A549 (cell line): ENCODE measurements at regions not wholly inside any gene's neighbourhood (a gene's known extent, or its start where the extent isn't known, plus 50 kb on each side); places are given as distances from the start of the nearest gene placed in this dataset.

ENCODE experiments used
- ATAC-seq, 2 experiments: fragments of 200-7000 bp in 1 of 2; fragments of >200 bp in 1 of 2; cut with Nextera tagmentation in 1 of 2; cut with Tn5 transposase in 1 of 2; 3 replicates each; pipeline versions ENCODE4 v1.8.0 to v1.9.1; 2018 to 2020; ENCODE audit warnings: mild to moderate bottlenecking in 1 of 2, moderate library complexity in 1 of 2
- CTCF ChIA-PET: fragments of 300-600 bp; sonication (Branson Sonifier 250); formaldehyde crosslinking; extraction: SDS; loops from one replicate; lab custom pipeline; 2021; ENCODE audit warnings: antibody characterized with exemption, inconsistent platforms; lab: Yijun Ruan, JAX
- POLR2A ChIA-PET: fragments of 350-600 bp; formaldehyde crosslinking; extraction: SDS; loops from one replicate; lab custom pipeline; 2021; ENCODE audit warnings: antibody characterized with exemption, inconsistent platforms; lab: Yijun Ruan, JAX
- DNase-seq, 2 experiments: peaks; one replicate each; pipeline versions ENCODE4 v3.0.0 to v3.0.0-alpha.2; 2011 to 2016; ENCODE audit warnings: low read depth in 1 of 2, low spot score in 1 of 2
- FAIRE-seq: peaks from 2 replicates; lab custom pipeline; 2011; peaks lifted over from hg19 to GRCh38; lab: Jason Lieb, UNC
- H3K27ac ChIP-seq, 2 experiments: fragments of >200 bp; sonication (Bioruptor Twin); formaldehyde crosslinking; 3 replicates each; pipeline ENCODE4 v1.5.1; 2016 to 2017
- H3K4me1 ChIP-seq: fragments of >200 bp; sonication (Bioruptor Twin); formaldehyde crosslinking; 3 replicates; pipeline ENCODE4 v1.6.1; 2016
- H3K4me2 ChIP-seq: fragments of >200 bp; sonication (Bioruptor Twin); formaldehyde crosslinking; 3 replicates; pipeline ENCODE4 v1.6.1; 2016
- H3K4me3 ChIP-seq: fragments of >200 bp; sonication (Bioruptor Twin); formaldehyde crosslinking; 3 replicates; pipeline ENCODE4 v1.5.1; 2016
- H3K9me3 ChIP-seq: fragments of >200 bp; sonication (Bioruptor Twin); formaldehyde crosslinking; 3 replicates; pipeline ENCODE4 v1.6.1; 2016
- CBX2 ChIP-seq: fragments of 200-600 bp; sonication (generic); IDR thresholded peaks from 2 replicates; pipeline ENCODE4 v1.6.1; 2016; ENCODE audit warnings: low read depth, mild to moderate bottlenecking, borderline replicate concordance
- CBX8 ChIP-seq: fragments of 200-600 bp; sonication (generic); IDR thresholded peaks from 2 replicates; pipeline ENCODE4 v1.6.1; 2016
- CEBPB ChIP-seq, 2 experiments: fragments of >200 bp in 1 of 2; sonication (Bioruptor Twin) in 1 of 2; formaldehyde crosslinking in 1 of 2; IDR thresholded peaks; 2 replicates each; pipeline ENCODE4 v1.6.1; 2012 to 2016
- CHD4 ChIP-seq: fragments of 200-600 bp; sonication (generic); IDR thresholded peaks from 2 replicates; pipeline ENCODE4 v1.6.1; 2016; ENCODE audit warnings: antibody characterized with exemption, mild to moderate bottlenecking, borderline replicate concordance
- EHMT2 ChIP-seq: fragments of 200-600 bp; sonication (generic); IDR thresholded peaks from 2 replicates; pipeline ENCODE4 v1.6.1; 2016; ENCODE audit warnings: antibody characterized with exemption, low read depth, mild to moderate bottlenecking, moderate library complexity
- EP300 ChIP-seq, 2 experiments: fragments of >200 bp; sonication (Bioruptor Twin); formaldehyde crosslinking; IDR thresholded peaks; 2 replicates in 1 of 2; 3 replicates in 1 of 2; pipeline ENCODE4 v1.6.1; 2016 to 2017
- FOSB ChIP-seq: fragments of 250-450 bp; sonication (Bioruptor Pico); IDR thresholded peaks from 2 replicates; pipeline ENCODE4 v1.5.0; 2020; ENCODE audit warnings: mild to moderate bottlenecking, moderate library complexity
- FOSL2 ChIP-seq, 2 experiments: fragments of 450-650 bp in 1 of 2; fragments of >200 bp in 1 of 2; sonication (Bioruptor Twin) in 1 of 2; formaldehyde crosslinking; IDR thresholded peaks; 2 replicates each; pipeline versions ENCODE4 v1.5.0 to v1.6.1; 2016 to 2020; ENCODE audit warnings: mild to moderate bottlenecking in 1 of 2, moderate library complexity in 1 of 2
- FOXS1 ChIP-seq: fragments of 250-450 bp; sonication (Bioruptor Pico); IDR thresholded peaks from 2 replicates; pipeline ENCODE4 v1.5.0; 2020; ENCODE audit warnings: mild to moderate bottlenecking, moderate library complexity
- GATA3 ChIP-seq: IDR thresholded peaks from 2 replicates; pipeline ENCODE4 v1.6.1; 2012; ENCODE audit warnings: borderline replicate concordance
- HDAC2 ChIP-seq: fragments of 200-600 bp; sonication (generic); IDR thresholded peaks from 2 replicates; pipeline ENCODE4 v1.6.1; 2016
- HEYL ChIP-seq: fragments of 250-450 bp; sonication (Bioruptor Pico); IDR thresholded peaks from 2 replicates; pipeline ENCODE4 v1.8.0; 2021; ENCODE audit warnings: mild to moderate bottlenecking, moderate library complexity
- JUNB ChIP-seq: fragments of >200 bp; sonication (Bioruptor Twin); formaldehyde crosslinking; IDR thresholded peaks from 2 replicates; pipeline ENCODE4 v1.6.1; 2016
- MAFK ChIP-seq: fragments of 450-650 bp; IDR thresholded peaks from 2 replicates; pipeline ENCODE4 v1.6.1; 2014; ENCODE audit not compliant: partially characterized antibody
- MAZ ChIP-seq: fragments of 150-350 bp; IDR thresholded peaks from 2 replicates; pipeline ENCODE4 v1.6.1; 2014; ENCODE audit warnings: antibody characterized with exemption, low read depth, low read length, borderline replicate concordance
- POLR2A ChIP-seq: IDR thresholded peaks from 2 replicates; pipeline ENCODE4 v1.6.1; 2012; ENCODE audit warnings: mild to moderate bottlenecking, low read length
- RAD21 ChIP-seq, 2 experiments: fragments of >200 bp in 1 of 2; sonication (Bioruptor Twin) in 1 of 2; formaldehyde crosslinking in 1 of 2; IDR thresholded peaks in 1 of 2; conservative IDR thresholded peaks in 1 of 2; 2 replicates in 1 of 2; 3 replicates in 1 of 2; pipeline ENCODE4 v1.6.1; 2012 to 2018; ENCODE audit warnings: inconsistent platforms in 1 of 2
- RARB ChIP-seq: fragments of 250-450 bp; sonication (Bioruptor Pico); IDR thresholded peaks from 2 replicates; pipeline ENCODE4 v1.8.0; 2021; ENCODE audit warnings: mild to moderate bottlenecking, moderate library complexity
- RCOR1 ChIP-seq: fragments of 150-350 bp; IDR thresholded peaks from 2 replicates; pipeline ENCODE4 v1.6.1; 2014; ENCODE audit warnings: antibody characterized with exemption, low read length, low read depth
- SREBF2 ChIP-seq: fragments of 450-650 bp; IDR thresholded peaks from 2 replicates; pipeline ENCODE4 v1.6.1; 2014; ENCODE audit warnings: mild to moderate bottlenecking, moderate library complexity
- ZC3H11A ChIP-seq: fragments of 450-650 bp; IDR thresholded peaks from 2 replicates; pipeline ENCODE4 v1.6.1; 2014; ENCODE audit warnings: antibody characterized with exemption, mild to moderate bottlenecking
- WGBS: methylation state at CpG from one replicate; pipeline ENCODE4 v1.1.6; 2017; ENCODE audit errors: missing lambda C conversion rate; 5-methylcytosine and 5-hydroxymethylcytosine counted together
- TF ChIP-seq, protein P1 (sequence below): fragments of 450-650 bp; IDR thresholded peaks from 2 replicates; pipeline ENCODE4 v1.6.1; 2014; ENCODE audit warnings: antibody characterized with exemption
- TF ChIP-seq, protein P2 (sequence below): fragments of >200 bp; sonication (Bioruptor Twin); formaldehyde crosslinking; IDR thresholded peaks from 3 replicates; pipeline ENCODE4 v1.5.1; 2016
- TF ChIP-seq, protein P3 (sequence below): IDR thresholded peaks from 2 replicates; pipeline ENCODE4 v1.6.1; 2012; ENCODE audit warnings: low read depth, borderline replicate concordance
- TF ChIP-seq, protein P4 (sequence below): fragments of 200-600 bp; sonication (generic); IDR thresholded peaks from 2 replicates; pipeline ENCODE4 v1.6.1; 2016; ENCODE audit warnings: antibody characterized with exemption, mild to moderate bottlenecking, moderate library complexity
- TF ChIP-seq, protein P5 (sequence below): IDR thresholded peaks from 2 replicates; pipeline ENCODE4 v1.6.1; 2012
- TF ChIP-seq, protein P6 (sequence below): IDR thresholded peaks from 2 replicates; pipeline ENCODE4 v1.6.1; 2012
- TF ChIP-seq, protein P7 (sequence below): fragments of >200 bp; sonication (Bioruptor Twin); formaldehyde crosslinking; IDR thresholded peaks from 2 replicates; pipeline ENCODE4 v1.6.1; 2016

DNA sequence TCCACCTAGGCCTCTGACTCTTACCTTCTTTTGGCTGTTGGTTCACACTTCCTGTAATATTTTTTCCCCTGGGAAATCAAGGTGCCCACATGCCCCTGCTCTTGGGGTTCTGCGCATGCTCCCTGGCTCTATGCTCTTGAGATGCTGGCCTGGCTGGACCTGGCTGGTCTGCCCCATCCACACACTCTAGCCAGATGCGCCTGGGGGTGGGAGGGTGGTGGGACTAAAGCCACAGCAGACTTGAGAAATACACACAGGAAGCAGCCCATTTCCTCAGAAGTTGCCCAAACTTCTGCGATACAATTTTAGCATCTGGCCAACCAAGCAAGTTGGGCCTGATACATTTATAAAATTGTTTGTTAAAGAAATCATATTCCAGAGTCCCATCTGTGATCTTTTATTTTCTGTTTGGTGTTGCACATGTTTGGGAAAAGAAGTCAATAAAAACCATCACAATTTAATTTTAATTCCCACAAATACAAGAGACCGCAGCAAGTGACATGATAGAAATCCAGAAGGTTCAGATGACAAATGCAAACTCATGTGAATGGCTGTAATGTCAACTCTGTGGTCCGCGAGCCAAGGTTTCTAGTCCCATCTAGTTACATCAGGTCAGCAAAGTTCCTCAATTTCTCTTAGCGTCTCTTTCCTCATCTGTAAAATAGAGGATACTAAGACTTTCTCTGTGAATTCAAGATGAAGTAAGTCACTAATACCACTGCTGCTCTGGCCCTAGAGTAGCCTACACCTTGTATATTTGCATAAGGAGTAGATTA, 55.9 kb upstream of the MEF2A start:
- H3K4me3 ChIP-seq = no peak overlapping the region
- H3K4me2 ChIP-seq = no peak overlapping the region
- ATAC-seq (no peak), DNase-seq (no peak), FAIRE-seq (no peak)
- no peak overlapping the region for H3K27ac ChIP-seq
- TF ChIP-seq RARB = no peak
- no peak for TF ChIP-seq FOXS1 (CRISPR knock-in tag)
- no peak for TF ChIP-seq HDAC2
- no peak for TF ChIP-seq JUNB
- TF ChIP-seq SREBF2 = no peak
- TF ChIP-seq CBX8 = no peak
- TF ChIP-seq RCOR1 = no peak
- TF ChIP-seq, protein P1, sequence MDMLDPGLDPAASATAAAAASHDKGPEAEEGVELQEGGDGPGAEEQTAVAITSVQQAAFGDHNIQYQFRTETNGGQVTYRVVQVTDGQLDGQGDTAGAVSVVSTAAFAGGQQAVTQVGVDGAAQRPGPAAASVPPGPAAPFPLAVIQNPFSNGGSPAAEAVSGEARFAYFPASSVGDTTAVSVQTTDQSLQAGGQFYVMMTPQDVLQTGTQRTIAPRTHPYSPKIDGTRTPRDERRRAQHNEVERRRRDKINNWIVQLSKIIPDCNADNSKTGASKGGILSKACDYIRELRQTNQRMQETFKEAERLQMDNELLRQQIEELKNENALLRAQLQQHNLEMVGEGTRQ = no peak
- TF ChIP-seq FOSB (CRISPR knock-in tag) = no peak
- no peak for TF ChIP-seq ZC3H11A
- no peak for TF ChIP-seq EHMT2
- TF ChIP-seq, protein P2, sequence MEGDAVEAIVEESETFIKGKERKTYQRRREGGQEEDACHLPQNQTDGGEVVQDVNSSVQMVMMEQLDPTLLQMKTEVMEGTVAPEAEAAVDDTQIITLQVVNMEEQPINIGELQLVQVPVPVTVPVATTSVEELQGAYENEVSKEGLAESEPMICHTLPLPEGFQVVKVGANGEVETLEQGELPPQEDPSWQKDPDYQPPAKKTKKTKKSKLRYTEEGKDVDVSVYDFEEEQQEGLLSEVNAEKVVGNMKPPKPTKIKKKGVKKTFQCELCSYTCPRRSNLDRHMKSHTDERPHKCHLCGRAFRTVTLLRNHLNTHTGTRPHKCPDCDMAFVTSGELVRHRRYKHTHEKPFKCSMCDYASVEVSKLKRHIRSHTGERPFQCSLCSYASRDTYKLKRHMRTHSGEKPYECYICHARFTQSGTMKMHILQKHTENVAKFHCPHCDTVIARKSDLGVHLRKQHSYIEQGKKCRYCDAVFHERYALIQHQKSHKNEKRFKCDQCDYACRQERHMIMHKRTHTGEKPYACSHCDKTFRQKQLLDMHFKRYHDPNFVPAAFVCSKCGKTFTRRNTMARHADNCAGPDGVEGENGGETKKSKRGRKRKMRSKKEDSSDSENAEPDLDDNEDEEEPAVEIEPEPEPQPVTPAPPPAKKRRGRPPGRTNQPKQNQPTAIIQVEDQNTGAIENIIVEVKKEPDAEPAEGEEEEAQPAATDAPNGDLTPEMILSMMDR = no peak
- TF ChIP-seq MAFK = no peak
- no peak for TF ChIP-seq HEYL
- TF ChIP-seq, protein P3, sequence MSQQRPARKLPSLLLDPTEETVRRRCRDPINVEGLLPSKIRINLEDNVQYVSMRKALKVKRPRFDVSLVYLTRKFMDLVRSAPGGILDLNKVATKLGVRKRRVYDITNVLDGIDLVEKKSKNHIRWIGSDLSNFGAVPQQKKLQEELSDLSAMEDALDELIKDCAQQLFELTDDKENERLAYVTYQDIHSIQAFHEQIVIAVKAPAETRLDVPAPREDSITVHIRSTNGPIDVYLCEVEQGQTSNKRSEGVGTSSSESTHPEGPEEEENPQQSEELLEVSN = no peak
- TF ChIP-seq, protein P4, sequence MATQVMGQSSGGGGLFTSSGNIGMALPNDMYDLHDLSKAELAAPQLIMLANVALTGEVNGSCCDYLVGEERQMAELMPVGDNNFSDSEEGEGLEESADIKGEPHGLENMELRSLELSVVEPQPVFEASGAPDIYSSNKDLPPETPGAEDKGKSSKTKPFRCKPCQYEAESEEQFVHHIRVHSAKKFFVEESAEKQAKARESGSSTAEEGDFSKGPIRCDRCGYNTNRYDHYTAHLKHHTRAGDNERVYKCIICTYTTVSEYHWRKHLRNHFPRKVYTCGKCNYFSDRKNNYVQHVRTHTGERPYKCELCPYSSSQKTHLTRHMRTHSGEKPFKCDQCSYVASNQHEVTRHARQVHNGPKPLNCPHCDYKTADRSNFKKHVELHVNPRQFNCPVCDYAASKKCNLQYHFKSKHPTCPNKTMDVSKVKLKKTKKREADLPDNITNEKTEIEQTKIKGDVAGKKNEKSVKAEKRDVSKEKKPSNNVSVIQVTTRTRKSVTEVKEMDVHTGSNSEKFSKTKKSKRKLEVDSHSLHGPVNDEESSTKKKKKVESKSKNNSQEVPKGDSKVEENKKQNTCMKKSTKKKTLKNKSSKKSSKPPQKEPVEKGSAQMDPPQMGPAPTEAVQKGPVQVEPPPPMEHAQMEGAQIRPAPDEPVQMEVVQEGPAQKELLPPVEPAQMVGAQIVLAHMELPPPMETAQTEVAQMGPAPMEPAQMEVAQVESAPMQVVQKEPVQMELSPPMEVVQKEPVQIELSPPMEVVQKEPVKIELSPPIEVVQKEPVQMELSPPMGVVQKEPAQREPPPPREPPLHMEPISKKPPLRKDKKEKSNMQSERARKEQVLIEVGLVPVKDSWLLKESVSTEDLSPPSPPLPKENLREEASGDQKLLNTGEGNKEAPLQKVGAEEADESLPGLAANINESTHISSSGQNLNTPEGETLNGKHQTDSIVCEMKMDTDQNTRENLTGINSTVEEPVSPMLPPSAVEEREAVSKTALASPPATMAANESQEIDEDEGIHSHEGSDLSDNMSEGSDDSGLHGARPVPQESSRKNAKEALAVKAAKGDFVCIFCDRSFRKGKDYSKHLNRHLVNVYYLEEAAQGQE = no peak
- TF ChIP-seq RAD21 (conservative IDR thresholded peaks at IDR 0.05 in 1 of 2, IDR thresholded peaks at IDR 0.05 in 1 of 2) = no peak
- ChIA-PET CTCF (no interaction called here), POLR2A (no interaction called here)
- H3K9me3 ChIP-seq = no peaks in the 10 kb centered on the region
- H3K4me1 ChIP-seq = no peaks in the 10 kb centered on the region
- 88% methylated on average over 7 of the region's 7 CpGs for WGBS

DNA sequence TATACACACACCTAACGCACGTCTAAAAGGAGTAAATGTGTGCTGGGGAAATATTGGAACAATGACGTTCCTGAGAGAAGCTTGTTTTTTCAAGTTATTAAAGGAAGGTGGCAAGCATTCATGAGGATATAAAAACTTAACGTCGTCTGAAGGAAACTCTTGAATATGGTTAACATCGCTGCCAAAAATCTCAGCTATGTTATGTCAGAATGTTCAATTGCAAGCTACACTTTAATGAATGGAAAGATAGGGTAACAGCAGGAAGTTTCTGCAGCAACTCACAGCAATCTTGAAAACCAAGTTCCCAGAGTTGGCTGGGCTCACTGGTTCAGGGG, 54.3 kb upstream of the MEF2A start:
- WGBS = 44% methylated on average over 6 of the region's 6 CpGs
- H3K4me2 ChIP-seq = no peak overlapping the region
- H3K27ac ChIP-seq = no peak overlapping the region
- TF ChIP-seq CEBPB (IDR thresholded peaks at IDR 0.05) = no peak
- no peak for TF ChIP-seq SREBF2
- TF ChIP-seq CBX8 = no peak
- TF ChIP-seq, protein P5, sequence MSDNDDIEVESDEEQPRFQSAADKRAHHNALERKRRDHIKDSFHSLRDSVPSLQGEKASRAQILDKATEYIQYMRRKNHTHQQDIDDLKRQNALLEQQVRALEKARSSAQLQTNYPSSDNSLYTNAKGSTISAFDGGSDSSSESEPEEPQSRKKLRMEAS = no peak
- no peak for TF ChIP-seq CBX2
- TF ChIP-seq CHD4 = no peak
- no peak for TF ChIP-seq HDAC2
- TF ChIP-seq MAZ = no peak
- TF ChIP-seq RCOR1 = no peak
- TF ChIP-seq, protein P6, sequence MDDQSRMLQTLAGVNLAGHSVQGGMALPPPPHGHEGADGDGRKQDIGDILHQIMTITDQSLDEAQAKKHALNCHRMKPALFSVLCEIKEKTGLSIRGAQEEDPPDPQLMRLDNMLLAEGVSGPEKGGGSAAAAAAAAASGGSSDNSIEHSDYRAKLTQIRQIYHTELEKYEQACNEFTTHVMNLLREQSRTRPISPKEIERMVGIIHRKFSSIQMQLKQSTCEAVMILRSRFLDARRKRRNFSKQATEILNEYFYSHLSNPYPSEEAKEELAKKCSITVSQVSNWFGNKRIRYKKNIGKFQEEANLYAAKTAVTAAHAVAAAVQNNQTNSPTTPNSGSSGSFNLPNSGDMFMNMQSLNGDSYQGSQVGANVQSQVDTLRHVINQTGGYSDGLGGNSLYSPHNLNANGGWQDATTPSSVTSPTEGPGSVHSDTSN = no peak
- TF ChIP-seq EHMT2 = no peak
- TF ChIP-seq, protein P7, sequence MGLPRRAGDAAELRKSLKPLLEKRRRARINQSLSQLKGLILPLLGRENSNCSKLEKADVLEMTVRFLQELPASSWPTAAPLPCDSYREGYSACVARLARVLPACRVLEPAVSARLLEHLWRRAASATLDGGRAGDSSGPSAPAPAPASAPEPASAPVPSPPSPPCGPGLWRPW = no peak
- no peak for TF ChIP-seq POLR2A
- no peak for TF ChIP-seq GATA3
- TF ChIP-seq FOSL2 (IDR thresholded peaks at IDR 0.05) = no peak
- no peak for TF ChIP-seq FOSL2 (CRISPR knock-in tag; IDR thresholded peaks at IDR 0.05)
- TF ChIP-seq EP300 (IDR thresholded peaks at IDR 0.05) = no peak
- ChIA-PET CTCF (interaction anchor here (0.9 to 1.5 kb wide), 4 partner anchors 9 to 222 kb away, joined by 3 to 4 read pairs (median 3); no protein-coding TSS in a partner anchor), POLR2A (no interaction called here)
- no peaks in the 10 kb centered on the region for H3K4me1 ChIP-seq
- H3K9me3 ChIP-seq = no peaks in the 10 kb centered on the region
- no peak overlapping the region for H3K4me3 ChIP-seq
- ATAC-seq (no peak), DNase-seq (no peak), FAIRE-seq (no peak)
